ENCODE measurements at regions not wholly inside any gene's neighbourhood (a gene's known extent, or its start where the extent isn't known, plus 50 kb on each side); places are given as distances from the start of the nearest gene placed in this dataset.
"Not testable (repeated sequence)": the region's sequence is repeated elsewhere in the genome, so short reads cannot be mapped to it uniquely, and the experiment has no call there.

GRCh38 chr1:14259191-14259757, 339.2 kb upstream of the KAZN start:
- no peak for DNase-seq (ENCODE audit: low read depth in 2 of 2)

DNA sequence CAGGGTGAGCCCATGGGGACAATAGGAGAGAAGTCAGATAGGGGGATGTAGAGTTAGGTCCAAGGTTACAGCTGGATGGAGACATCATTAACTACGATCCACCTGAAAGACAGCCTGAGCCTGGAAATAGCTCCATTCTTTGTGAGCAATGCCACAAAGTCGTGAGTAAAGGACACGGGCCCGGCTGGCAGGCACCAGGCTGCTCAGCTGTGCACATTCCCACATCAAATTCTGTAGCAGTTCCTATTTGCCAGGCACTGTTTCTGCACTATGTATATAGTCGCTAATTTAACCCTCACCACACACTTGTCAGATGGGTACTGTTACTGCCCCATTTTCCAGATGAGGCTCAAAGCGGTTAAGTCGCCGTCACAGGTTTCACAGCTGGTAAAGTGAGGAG, 338.0 kb upstream of the KAZN start:
- no peak for DNase-seq (ENCODE audit: low read depth in 2 of 2)

DNA sequence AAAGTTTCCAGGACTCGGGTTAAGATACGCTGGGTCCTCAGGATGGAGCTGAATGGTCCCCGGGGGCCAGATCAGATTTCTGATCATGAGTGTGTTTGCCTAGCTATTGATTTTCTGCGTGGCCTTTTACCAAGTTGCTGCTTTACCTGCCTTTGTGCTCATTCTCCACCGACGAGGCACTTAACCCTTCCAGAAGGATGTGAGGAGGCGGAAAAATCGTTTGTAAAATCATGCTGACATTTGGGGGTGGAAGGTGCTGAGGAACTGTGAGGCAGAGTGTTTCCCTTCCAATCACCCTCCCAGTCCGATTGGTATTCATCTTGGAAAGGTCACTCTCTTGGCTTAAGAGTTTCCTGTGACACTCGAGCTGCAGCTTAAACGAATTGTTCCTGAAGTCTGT, 337.1 kb upstream of the KAZN start:
- DNase-seq (ENCODE audit: low read depth in 2 of 2) = no peak

DNA sequence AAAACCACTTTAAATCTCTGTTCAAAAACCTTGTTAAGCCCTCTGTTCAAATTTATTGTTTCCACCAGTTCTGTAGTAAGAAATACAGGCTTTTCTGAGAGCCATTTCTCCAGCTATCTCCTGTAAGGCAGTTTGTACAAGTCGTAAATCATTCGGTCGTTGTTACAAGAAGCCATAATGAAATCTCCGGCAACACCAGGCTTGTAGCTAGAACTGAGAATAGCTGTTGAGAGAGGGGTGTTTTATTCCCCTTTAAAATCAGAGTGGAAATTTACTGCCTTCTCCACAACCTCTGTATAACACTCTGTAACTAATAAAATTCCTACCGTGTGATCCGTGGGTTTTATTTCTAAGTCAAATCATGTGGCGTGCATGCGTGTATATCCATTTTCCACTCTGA, 335.8 kb upstream of the KAZN start:
- no peak for DNase-seq (ENCODE audit: low read depth in 2 of 2)

DNA sequence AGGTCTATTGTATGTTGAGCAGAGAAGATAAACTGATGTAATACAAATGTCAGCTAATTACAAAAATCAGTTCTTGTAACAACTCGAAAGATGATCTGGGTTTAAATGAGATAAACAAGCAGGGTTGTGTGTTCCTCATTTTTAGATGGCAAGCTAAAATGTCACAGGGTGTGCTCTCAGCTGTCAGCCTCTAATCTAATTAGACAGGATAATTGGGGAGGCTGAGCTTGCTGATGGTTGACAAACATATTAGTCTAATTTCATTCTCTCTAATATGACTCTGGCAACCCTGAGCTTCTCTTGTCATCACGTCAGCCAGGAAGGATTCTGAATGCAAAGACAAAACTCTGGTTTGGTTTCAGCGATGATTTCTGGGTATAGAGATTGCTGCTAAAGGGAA, 335.3 kb upstream of the KAZN start:
- DNase-seq (ENCODE audit: low read depth in 2 of 2) = no peak

GRCh38 chr1:14263671-14264070, 334.8 kb upstream of the KAZN start:
- no peak for DNase-seq (ENCODE audit: low read depth in 2 of 2)

- no peak for DNase-seq (ENCODE audit: low read depth in 2 of 2)
These were observed 333.0 kb upstream of the KAZN start for GRCh38 chr1:14265495-14265894.

GRCh38 chr1:14267991-14268390, 330.5 kb upstream of the KAZN start:
- no peak for DNase-seq (ENCODE audit: low read depth in 2 of 2)

DNA sequence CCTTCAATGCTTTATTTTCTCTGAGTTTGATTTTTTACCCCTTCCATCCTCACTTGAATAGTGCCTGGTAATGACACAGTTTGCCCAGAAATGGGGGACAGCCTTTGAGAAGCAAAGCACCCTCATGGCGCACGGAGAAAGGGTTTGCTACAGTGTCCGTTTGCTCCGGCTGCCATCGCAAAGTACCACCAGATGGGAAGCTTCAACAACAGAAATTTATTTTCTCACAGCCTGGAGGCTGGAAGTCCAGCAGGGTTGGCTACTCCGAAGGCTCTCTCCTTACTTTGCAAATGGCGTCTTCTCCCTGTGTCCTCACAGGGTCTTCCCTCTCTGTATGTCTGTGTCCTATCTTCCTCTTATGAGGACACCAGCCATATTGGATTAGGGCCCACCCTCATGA, 327.7 kb upstream of the KAZN start:
- no peak for DNase-seq (ENCODE audit: low read depth in 2 of 2)

DNA sequence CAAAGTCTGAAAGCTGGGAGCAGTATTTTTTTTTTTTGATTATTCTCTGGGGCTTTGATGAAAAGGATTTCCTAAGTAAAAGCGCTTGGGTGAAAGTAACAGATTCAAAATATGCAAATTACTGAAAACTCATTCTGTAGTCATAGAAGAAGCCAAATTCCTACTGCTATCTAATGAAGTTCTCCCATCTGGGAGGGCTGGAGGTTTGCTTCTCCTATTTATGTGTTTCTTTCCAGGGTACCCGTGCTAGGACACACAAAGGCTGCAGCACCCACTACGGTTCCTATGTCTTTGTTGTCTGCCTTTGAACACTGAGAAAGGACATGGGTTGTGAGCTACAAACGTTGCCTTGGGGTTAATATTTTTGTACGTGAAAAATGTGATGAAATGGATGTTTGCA, 324.7 kb upstream of the KAZN start:
- DNase-seq (ENCODE audit: low read depth in 2 of 2) = no peak

- not testable (repeated sequence) for DNase-seq (ENCODE audit: low read depth in 2 of 2)
These were observed 318.6 kb upstream of the KAZN start for GRCh38 chr1:14279891-14280290.

DNA sequence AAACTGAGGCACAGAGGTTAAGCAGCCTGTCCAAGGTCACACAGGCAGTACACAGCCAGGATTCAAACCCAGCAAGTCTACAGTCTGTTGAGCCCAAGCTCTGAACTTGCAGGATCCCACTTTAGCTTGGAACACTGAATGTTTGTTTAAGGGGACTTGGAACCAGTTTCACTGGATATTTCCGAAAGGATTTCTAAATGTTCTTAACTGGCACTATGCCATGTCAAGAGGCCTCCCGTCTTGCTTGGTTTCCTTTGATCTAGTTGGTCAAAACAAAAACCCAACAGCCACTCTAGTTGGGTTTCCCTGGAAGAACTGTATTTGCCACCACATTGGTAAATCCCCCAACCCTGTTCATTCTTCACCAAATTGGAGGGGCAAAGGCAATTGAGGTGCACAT, 317.6 kb upstream of the KAZN start:
- no peak for DNase-seq (ENCODE audit: low read depth in 2 of 2)

DNA sequence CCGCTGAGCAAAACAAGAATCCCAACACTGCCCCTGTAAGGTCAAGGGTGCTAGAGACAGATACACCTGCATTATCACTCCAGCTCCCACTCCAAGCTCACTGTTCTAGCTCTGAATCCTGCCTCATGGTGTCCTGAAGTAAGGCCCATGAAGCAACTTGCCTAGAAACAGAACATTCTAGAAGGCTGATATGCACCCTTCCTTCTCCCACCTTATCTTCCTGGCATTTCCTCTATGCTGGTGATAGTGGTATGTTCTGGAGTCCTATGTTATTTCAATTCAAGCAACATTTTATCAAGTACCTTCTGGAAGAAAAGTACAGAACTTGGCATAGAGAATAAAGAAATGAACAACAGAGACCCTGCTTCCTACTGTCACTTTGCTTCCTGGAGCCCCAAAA, 317.1 kb upstream of the KAZN start:
- no peak for DNase-seq (ENCODE audit: low read depth in 2 of 2)

GRCh38 chr1:14282707-14283106, 315.8 kb upstream of the KAZN start:
- DNase-seq (ENCODE audit: low read depth in 2 of 2) = no peak

- no peak for DNase-seq (ENCODE audit: low read depth in 2 of 2)
These were observed 313.2 kb upstream of the KAZN start for GRCh38 chr1:14285238-14285637.

DNA sequence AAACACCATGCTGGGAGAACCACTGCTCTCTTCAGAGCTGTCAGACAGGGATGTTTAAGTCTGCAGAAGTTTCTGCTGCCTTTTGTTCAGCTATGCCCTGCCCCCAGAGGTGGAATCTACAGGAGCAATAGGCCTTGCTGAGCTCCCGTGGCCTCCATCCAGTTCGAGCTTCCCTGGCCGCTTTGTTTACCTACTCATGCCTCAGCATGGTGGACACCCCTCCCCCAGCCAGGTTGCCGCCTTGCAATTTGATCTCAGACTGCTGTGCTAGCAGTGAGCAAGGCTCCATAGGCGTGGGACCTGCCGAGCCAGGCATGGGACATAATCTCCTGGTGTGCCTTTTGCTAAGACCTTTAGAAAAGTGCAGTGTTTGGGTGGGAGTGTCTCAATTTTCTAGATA, 307.3 kb upstream of the KAZN start:
- DNase-seq (ENCODE audit: low read depth in 2 of 2) = not testable (repeated sequence)

- DNase-seq (ENCODE audit: low read depth in 2 of 2) = no peak
These were observed 306.0 kb upstream of the KAZN start for GRCh38 chr1:14292520-14292919.

DNA sequence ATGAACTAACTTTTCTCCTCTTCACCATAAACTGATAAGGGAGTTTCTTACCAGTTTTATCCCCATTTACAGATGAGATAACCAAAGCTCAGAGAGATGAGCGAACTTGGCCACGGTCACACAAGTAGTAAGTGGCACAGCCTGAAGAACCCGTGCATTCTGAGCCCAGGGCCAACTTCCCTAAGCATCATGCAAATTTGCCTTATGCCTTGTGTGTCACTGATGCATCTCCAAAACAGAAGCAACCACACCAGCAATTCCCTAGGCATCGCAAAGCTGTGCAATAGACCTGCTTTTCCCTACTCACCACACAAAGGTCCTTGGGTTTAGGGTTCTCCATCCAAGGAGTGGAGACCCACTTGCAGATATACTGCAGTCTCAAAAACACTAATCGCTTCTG, 304.5 kb upstream of the KAZN start:
- DNase-seq (ENCODE audit: low read depth in 2 of 2) = no peak

DNA sequence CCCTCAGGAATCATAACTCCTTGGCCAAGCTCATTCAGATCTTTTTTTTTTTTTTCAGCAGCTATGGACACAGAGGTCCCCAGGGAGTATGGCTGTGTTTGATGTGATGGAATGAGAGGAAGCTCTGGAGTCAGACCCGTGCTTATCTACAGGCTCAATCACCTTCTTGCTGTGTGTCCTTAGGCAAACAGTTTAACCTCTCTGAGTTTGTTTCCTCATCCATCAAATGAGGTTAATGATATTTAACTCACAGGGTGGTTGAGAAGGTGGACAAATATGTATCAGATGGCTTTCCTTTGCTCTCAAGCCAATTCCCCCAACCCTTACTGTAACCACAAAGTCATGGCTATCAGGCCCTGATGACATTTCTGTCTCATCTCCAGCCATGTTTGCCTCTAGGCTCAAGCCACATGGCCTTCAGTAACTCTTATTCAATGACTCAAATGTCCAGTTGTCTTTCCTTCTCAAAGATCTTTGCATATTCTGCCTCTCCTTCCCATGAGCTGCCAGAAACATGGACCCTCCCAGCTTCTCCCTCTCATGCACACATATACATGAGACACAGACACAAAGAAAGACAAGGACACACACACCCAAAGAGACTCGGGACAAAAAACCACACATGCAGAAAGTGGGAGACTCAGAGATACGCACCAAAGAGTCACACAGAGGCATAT, 303.5 kb upstream of the KAZN start:
- no peak for DNase-seq (ENCODE audit: low read depth in 2 of 2)

DNA sequence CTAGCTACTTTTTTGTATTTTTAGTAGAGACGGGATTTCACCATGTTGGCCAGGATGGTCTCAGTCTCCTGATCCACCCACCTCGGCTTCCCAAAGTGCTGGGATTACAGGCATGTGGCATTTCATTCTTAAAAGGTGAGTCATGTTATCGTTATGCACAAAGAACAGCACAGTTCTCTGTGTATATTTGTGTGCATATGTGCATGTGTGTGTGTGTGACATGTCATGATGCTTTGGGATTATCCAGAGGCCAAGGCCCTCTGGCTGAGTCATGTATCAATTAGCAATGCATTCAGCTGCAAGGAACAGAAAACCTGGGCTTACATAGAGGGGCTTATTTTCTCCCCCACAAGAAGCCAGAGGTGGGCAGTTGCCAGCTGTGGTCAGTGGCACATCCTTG, 301.7 kb upstream of the KAZN start:
- no peak for DNase-seq (ENCODE audit: low read depth in 2 of 2)

DNA sequence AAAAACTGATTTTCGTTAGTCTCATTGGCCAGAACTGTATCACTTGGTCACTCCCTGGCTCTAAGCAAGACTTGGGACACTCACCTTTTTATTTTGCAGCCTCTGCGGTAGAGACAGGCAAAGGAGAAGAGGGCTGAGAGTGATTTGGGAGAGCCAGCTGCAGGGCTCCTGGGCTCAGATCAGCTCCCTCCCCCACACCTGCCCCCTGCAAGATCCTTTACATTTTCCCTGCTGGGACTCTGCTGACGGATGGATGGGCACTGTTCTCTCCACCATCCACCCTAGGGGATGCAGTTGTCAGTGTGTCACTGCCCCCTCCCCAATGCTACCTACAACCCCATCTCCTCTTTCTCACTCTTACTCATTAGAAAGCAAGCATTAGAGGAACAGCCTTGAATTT, 301.1 kb upstream of the KAZN start:
- DNase-seq (ENCODE audit: low read depth in 2 of 2) = no peak

- DNase-seq (ENCODE audit: low read depth in 2 of 2) = no peak
These were observed 299.7 kb upstream of the KAZN start for GRCh38 chr1:14298806-14299205.

- DNase-seq (ENCODE audit: low read depth in 2 of 2) = no peak
These were observed 297.3 kb upstream of the KAZN start for GRCh38 chr1:14300991-14301703.

- DNase-seq (ENCODE audit: low read depth in 2 of 2) = no peak
These were observed 296.8 kb upstream of the KAZN start for GRCh38 chr1:14301704-14302024.
